ENCODE measurements at regions not wholly inside any gene's neighbourhood (a gene's known extent, or its start where the extent isn't known, plus 50 kb on each side); places are given as distances from the start of the nearest gene placed in this dataset.

- H2AFZ ChIP-seq (ENCODE audit: low read length) = no peak overlapping the region
- H3K9me2 ChIP-seq (ENCODE audit: low read depth, low read length) = no peaks in the 10 kb centered on the region
- H3K36me3 ChIP-seq (ENCODE audit: insufficient read depth, low read length) = no peaks in the 10 kb centered on the region
- H3K4me1 ChIP-seq (ENCODE audit: insufficient read depth, low read length, severe bottlenecking) = no peaks in the 10 kb centered on the region
- H3K4me2 ChIP-seq (ENCODE audit: low read length) = no peak overlapping the region
- no peaks in the 10 kb centered on the region for H3F3A ChIP-seq (ENCODE audit: insufficient read depth, low read length)
- no peak for TF ChIP-seq CTCF (IDR thresholded peaks at IDR 0.05; ENCODE audit: low read length)
- no peak for TF ChIP-seq EZH2 (IDR thresholded peaks at IDR 0.05; ENCODE audit: borderline replicate concordance, low read length)
- H3K9me3 ChIP-seq (ENCODE audit: low read length) = no peaks in the 10 kb centered on the region
- no peak overlapping the region for H3K27ac ChIP-seq (ENCODE audit: low read depth, low read length, poor library complexity, severe bottlenecking)
- H3K9ac ChIP-seq (ENCODE audit: low read length) = no peak overlapping the region
- 0 out of 2 replicates have a peak, but pooled peaks cover 3% of the 10 kb centered on the region for H3K27me3 ChIP-seq (ENCODE audit: insufficient read depth, low read length)
- no peaks in the 10 kb centered on the region for H3K79me2 ChIP-seq (ENCODE audit: insufficient read depth, low read length)
- H3K4me3 ChIP-seq (ENCODE audit: low read depth, low read length, poor library complexity, severe bottlenecking) = no peak overlapping the region
- no peaks in the 10 kb centered on the region for H4K20me1 ChIP-seq (ENCODE audit: insufficient read depth, low read length)
Measured at GRCh38 chr6:139551376-139551775, 176.9 kb upstream of the CITED2 start.

GRCh38 chr6:139550361-139550760, 175.9 kb upstream of the CITED2 start:
- H3K27ac ChIP-seq (ENCODE audit: low read depth, low read length, poor library complexity, severe bottlenecking) = no peak overlapping the region
- no peak overlapping the region for H3K9ac ChIP-seq (ENCODE audit: low read length)
- H3K4me1 ChIP-seq (ENCODE audit: insufficient read depth, low read length, severe bottlenecking) = no peaks in the 10 kb centered on the region
- no peak overlapping the region for H2AFZ ChIP-seq (ENCODE audit: low read length)
- no peaks in the 10 kb centered on the region for H3K79me2 ChIP-seq (ENCODE audit: insufficient read depth, low read length)
- H3K4me2 ChIP-seq (ENCODE audit: low read length) = no peak overlapping the region
- no peaks in the 10 kb centered on the region for H4K20me1 ChIP-seq (ENCODE audit: insufficient read depth, low read length)
- H3K9me3 ChIP-seq (ENCODE audit: low read length) = no peaks in the 10 kb centered on the region
- no peaks in the 10 kb centered on the region for H3K9me2 ChIP-seq (ENCODE audit: low read depth, low read length)
- no peaks in the 10 kb centered on the region for H3F3A ChIP-seq (ENCODE audit: insufficient read depth, low read length)
- H3K4me3 ChIP-seq (ENCODE audit: low read depth, low read length, poor library complexity, severe bottlenecking) = no peak overlapping the region
- no peak for TF ChIP-seq CTCF (IDR thresholded peaks at IDR 0.05; ENCODE audit: low read length)
- no peak for TF ChIP-seq EZH2 (IDR thresholded peaks at IDR 0.05; ENCODE audit: borderline replicate concordance, low read length)
- H3K27me3 ChIP-seq (ENCODE audit: insufficient read depth, low read length) = 0 out of 2 replicates have a peak, but pooled peaks cover 3% of the 10 kb centered on the region
- H3K36me3 ChIP-seq (ENCODE audit: insufficient read depth, low read length) = no peaks in the 10 kb centered on the region

- no peak overlapping the region for H3K4me3 ChIP-seq (ENCODE audit: low read depth, low read length, poor library complexity, severe bottlenecking)
- no peaks in the 10 kb centered on the region for H3F3A ChIP-seq (ENCODE audit: insufficient read depth, low read length)
- H3K4me2 ChIP-seq (ENCODE audit: low read length) = no peak overlapping the region
- H3K9ac ChIP-seq (ENCODE audit: low read length) = no peak overlapping the region
- H3K79me2 ChIP-seq (ENCODE audit: insufficient read depth, low read length) = no peaks in the 10 kb centered on the region
- H3K4me1 ChIP-seq (ENCODE audit: insufficient read depth, low read length, severe bottlenecking) = no peaks in the 10 kb centered on the region
- TF ChIP-seq CTCF (IDR thresholded peaks at IDR 0.05; ENCODE audit: low read length) (no peak), EZH2 (IDR thresholded peaks at IDR 0.05; ENCODE audit: borderline replicate concordance, low read length) (no peak)
- no peak overlapping the region for H2AFZ ChIP-seq (ENCODE audit: low read length)
- no peaks in the 10 kb centered on the region for H3K27me3 ChIP-seq (ENCODE audit: insufficient read depth, low read length)
- no peaks in the 10 kb centered on the region for H3K36me3 ChIP-seq (ENCODE audit: insufficient read depth, low read length)
- H4K20me1 ChIP-seq (ENCODE audit: insufficient read depth, low read length) = no peaks in the 10 kb centered on the region
- no peaks in the 10 kb centered on the region for H3K9me2 ChIP-seq (ENCODE audit: low read depth, low read length)
- no peaks in the 10 kb centered on the region for H3K9me3 ChIP-seq (ENCODE audit: low read length)
- no peak overlapping the region for H3K27ac ChIP-seq (ENCODE audit: low read depth, low read length, poor library complexity, severe bottlenecking)
Measured at GRCh38 chr6:139549561-139550070, 175.2 kb upstream of the CITED2 start.
